ENCODE measurements at regions not wholly inside any gene's neighbourhood (a gene's known extent, or its start where the extent isn't known, plus 50 kb on each side); places are given as distances from the start of the nearest gene placed in this dataset.

DNA sequence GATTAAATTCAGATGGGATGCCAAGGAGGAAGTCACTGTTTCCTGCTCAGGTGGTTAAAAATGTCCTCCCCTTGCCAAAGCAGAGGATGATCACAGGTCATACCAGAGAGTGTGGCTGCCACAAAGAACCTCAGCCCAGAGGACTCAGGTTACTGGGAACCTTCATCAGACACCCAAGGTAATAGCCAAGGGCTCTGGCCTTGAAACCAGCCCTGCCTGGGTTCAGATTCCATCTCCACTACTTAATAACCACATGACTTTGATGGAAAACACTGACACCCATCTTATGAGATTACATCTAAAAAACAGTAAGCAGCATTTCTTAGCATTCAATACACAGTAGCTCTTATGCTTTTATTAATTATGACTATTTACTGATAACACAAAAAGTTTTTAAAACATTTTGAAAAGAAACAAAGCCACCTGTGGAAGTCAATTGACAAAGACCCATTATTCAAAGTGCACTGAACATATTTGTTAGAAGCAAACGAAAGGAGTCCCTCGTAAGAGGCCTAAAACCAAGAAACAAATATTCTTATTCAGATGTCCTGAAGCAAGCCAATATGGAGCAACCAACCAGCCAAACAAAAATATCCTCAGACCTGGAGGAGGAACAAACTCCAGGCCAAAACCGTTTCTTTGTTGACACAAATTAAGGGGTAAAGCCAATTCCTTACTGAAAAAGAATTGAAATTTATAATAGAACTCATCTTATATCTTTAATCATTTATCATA lies 241.5 kb downstream of the RNF152 start:
- Histone ChIP-seq H3K9me3 (ENCODE audit: control insufficient read depth in 1 of 2, insufficient read depth in 1 of 2, low read depth in 1 of 2, low read length in 2 of 2) (no peaks in the 10 kb centered on the region), H3K4me3 (replicated peaks in 1 of 2; ENCODE audit: low read depth in 1 of 2, low read length in 2 of 2) (no peak overlapping the region), H2AFZ (ENCODE audit: low read depth, low read length, poor library complexity, severe bottlenecking) (no peak overlapping the region), H4K20me1 (ENCODE audit: insufficient read depth) (no peaks in the 10 kb centered on the region), H3K36me3 (ENCODE audit: control insufficient read depth in 1 of 2, insufficient read depth in 2 of 2, low read length in 2 of 2) (no peaks in the 10 kb centered on the region), H3K79me2 (ENCODE audit: insufficient read depth, low read length) (no peaks in the 10 kb centered on the region), H3K4me2 (ENCODE audit: low read length) (no peak overlapping the region), H3K27ac (ENCODE audit: low read depth, low read length) (no peak overlapping the region), H3K9ac (ENCODE audit: low read length) (no peak overlapping the region), H3K9me2 (ENCODE audit: insufficient read depth) (no peaks in the 10 kb centered on the region), H3K27me3 (ENCODE audit: insufficient read depth, low read length) (peaks cover 3% of the 10 kb centered on the region; the same call in 1 of the 2 replicates), H3K4me1 (ENCODE audit: control insufficient read depth in 1 of 2, insufficient read depth in 2 of 2, low read length in 2 of 2) (no peaks in the 10 kb centered on the region)
- TF ChIP-seq SRF (IDR thresholded peaks at IDR 0.05; ENCODE audit: low read depth), result no peak
- no peak for TF ChIP-seq EGR1 (IDR thresholded peaks at IDR 0.05; ENCODE audit: low read depth)
- no peak for TF ChIP-seq POLR2AphosphoS5 (IDR thresholded peaks at IDR 0.05; ENCODE audit: low read depth, low read length)
- TF ChIP-seq CBX3 (IDR thresholded peaks at IDR 0.05; ENCODE audit: low read depth), result no peak
- TF ChIP-seq POLR2A (IDR thresholded peaks at IDR 0.05; ENCODE audit: borderline replicate concordance, extremely low read depth, insufficient read depth, insufficient read length), result no peak
- no peak for TF ChIP-seq JUND (IDR thresholded peaks at IDR 0.05)
- TF ChIP-seq EZH2 (IDR thresholded peaks at IDR 0.05), result no peak
- no peak for TF ChIP-seq SP1 (IDR thresholded peaks at IDR 0.05; ENCODE audit: low read depth)
- no peak for TF ChIP-seq MAX (IDR thresholded peaks at IDR 0.05)
- no peak for TF ChIP-seq EZH2phosphoT487 (IDR thresholded peaks at IDR 0.05; ENCODE audit: borderline replicate concordance)
- TF ChIP-seq, protein P1, sequence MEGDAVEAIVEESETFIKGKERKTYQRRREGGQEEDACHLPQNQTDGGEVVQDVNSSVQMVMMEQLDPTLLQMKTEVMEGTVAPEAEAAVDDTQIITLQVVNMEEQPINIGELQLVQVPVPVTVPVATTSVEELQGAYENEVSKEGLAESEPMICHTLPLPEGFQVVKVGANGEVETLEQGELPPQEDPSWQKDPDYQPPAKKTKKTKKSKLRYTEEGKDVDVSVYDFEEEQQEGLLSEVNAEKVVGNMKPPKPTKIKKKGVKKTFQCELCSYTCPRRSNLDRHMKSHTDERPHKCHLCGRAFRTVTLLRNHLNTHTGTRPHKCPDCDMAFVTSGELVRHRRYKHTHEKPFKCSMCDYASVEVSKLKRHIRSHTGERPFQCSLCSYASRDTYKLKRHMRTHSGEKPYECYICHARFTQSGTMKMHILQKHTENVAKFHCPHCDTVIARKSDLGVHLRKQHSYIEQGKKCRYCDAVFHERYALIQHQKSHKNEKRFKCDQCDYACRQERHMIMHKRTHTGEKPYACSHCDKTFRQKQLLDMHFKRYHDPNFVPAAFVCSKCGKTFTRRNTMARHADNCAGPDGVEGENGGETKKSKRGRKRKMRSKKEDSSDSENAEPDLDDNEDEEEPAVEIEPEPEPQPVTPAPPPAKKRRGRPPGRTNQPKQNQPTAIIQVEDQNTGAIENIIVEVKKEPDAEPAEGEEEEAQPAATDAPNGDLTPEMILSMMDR (IDR thresholded peaks at IDR 0.05 in 2 of 3, conservative IDR thresholded peaks at IDR 0.05 in 1 of 3; ENCODE audit: borderline replicate concordance in 1 of 3, insufficient read depth in 1 of 3, low read depth in 2 of 3, low read length in 2 of 3), result no peak
- DNase-seq (ENCODE audit: low read depth, low spot score) (no peak), ATAC-seq (no peak)
- ChIA-PET CTCF (no interaction called here), RAD21 (ENCODE audit: low non-redundant PET in 1 of 2, low total read pairs in 2 of 2, uncharacterized antibody in 2 of 2, unreplicated experiment in 2 of 2) (no interaction called here), POLR2A (no interaction called here)
- intact Hi-C loops (cut with micrococcal nuclease), result no loop called here
- no TSS peak for BruUV-seq (replicated peaks)

Measured in HCT116 (cell line).